Ovary (tissue), 7 donors: ENCODE measurements at regions not wholly inside any gene's neighbourhood (a gene's known extent, or its start where the extent isn't known, plus 50 kb on each side); places are given as distances from the start of the nearest gene placed in this dataset.

Source experiments
- DNase-seq, 5 donors: peaks; one replicate each; pipeline ENCODE4 v3.0.0-alpha.2; 2019 to 2020
- H3K27ac ChIP-seq, 2 donors: fragments of 200-600 bp; one replicate each; pipeline versions ENCODE4 v1.5.1 to v1.8.0; 2019 to 2022
- H3K27me3 ChIP-seq: fragments of 200-600 bp; one replicate; pipeline ENCODE4 v1.8.0; 2022
- H3K36me3 ChIP-seq: fragments of 200-600 bp; sonication (generic); one replicate; pipeline ENCODE4 v1.5.1; 2019
- H3K4me1 ChIP-seq: one replicate; pipeline ENCODE4 v1.8.1; 2013; ENCODE audit warnings: mild to moderate bottlenecking, moderate library complexity; ENCODE audit not compliant: insufficient read depth
- H3K4me3 ChIP-seq: fragments of 200-600 bp; sonication (generic); one replicate; pipeline ENCODE4 v1.5.1; 2017
- H3K9me3 ChIP-seq, 2 donors: fragments of 200-600 bp in 1 of 2; sonication (generic) in 1 of 2; one replicate each; pipeline versions ENCODE4 v1.5.1 to v1.8.1; 2013 to 2019; ENCODE audit warnings: mild to moderate bottlenecking in 1 of 2, moderate library complexity in 1 of 2
- CTCF ChIP-seq, 3 donors: fragments of 450-650 bp in 2 of 3; fragments of 200-600 bp in 1 of 3; IDR thresholded peaks; one replicate each; pipeline versions ENCODE4 v1.5.1 to v1.8.0; 2016 to 2022; ENCODE audit warnings: antibody characterized with exemption in 3 of 3, mild to moderate bottlenecking in 1 of 3
- EP300 ChIP-seq: sonication (generic); formaldehyde crosslinking; IDR thresholded peaks from one replicate; pipeline ENCODE4 v1.6.1; 2017; ENCODE audit warnings: antibody characterized with exemption
- POLR2A ChIP-seq: fragments of 450-650 bp; IDR thresholded peaks from one replicate; pipeline ENCODE4 v1.6.1; 2017; ENCODE audit warnings: antibody characterized with exemption, mild to moderate bottlenecking, moderate library complexity
- WGBS, 3 donors: extraction: QIAGEN DNeasy Blood & Tissue Kit in 1 of 3; methylation state at CpG; one replicate each; pipeline versions ENCODE4 v1.1.5 to v1.1.7; 2013 to 2017; 5-methylcytosine and 5-hydroxymethylcytosine counted together
- intact Hi-C, 4 donors: fragments of 100-400 bp; cut with DNase I; formaldehyde crosslinking; loops; one replicate each; pipeline versions ENCODE4 v1.11.0 to v1.15.1; 2022 to 2023
- donor health status: DM: no; HTN: no; CAD: no; lungs with moderate emphysema.
- donor health status: DM: no; HTN: no; CAD: no.
- donor health status: Bipolar disorder and iron deficiency.
- donor health status: DM: no; HTN: no; CAD: no.
- donor health status: DM: yes; HTN: yes; CAD: no.

GRCh38 chr15:31523027-31523654 lies 196.5 kb downstream of the KLF13 start:
- Histone ChIP-seq H3K36me3 (no peaks in the 10 kb centered on the region), H3K4me3 (no peak overlapping the region), H3K27me3 (no peaks in the 10 kb centered on the region), H3K27ac (no peak overlapping the region), H3K4me1 (no peaks in the 10 kb centered on the region), H3K9me3 (no peaks in the 10 kb centered on the region)
- 87 to 93% (median 88%) methylated on average over 10 of the region's 10 CpGs for WGBS, 3 donors
- no peak for DNase-seq
- intact Hi-C loops: no loop called here
- TF ChIP-seq POLR2A: no peak
- no peak for TF ChIP-seq CTCF (IDR thresholded peaks at IDR 0.05)
- TF ChIP-seq EP300: no peak

GRCh38 chr15:31523655-31524049 lies 197.0 kb downstream of the KLF13 start:
- TF ChIP-seq EP300: no peak
- TF ChIP-seq POLR2A: no peak
- TF ChIP-seq CTCF (IDR thresholded peaks at IDR 0.05): no peak
- no peak overlapping the region for H3K27ac ChIP-seq
- H3K36me3 ChIP-seq: no peaks in the 10 kb centered on the region
- WGBS, 3 donors: 92 to 96% (median 94%) methylated on average over 5 of the region's 5 CpGs
- no peaks in the 10 kb centered on the region for H3K9me3 ChIP-seq
- intact Hi-C loops: no loop called here
- DNase-seq: no peak
- H3K4me3 ChIP-seq: no peak overlapping the region
- H3K4me1 ChIP-seq: no peaks in the 10 kb centered on the region
- H3K27me3 ChIP-seq: no peaks in the 10 kb centered on the region

- Histone ChIP-seq H3K4me3 (no peak overlapping the region), H3K36me3 (no peaks in the 10 kb centered on the region), H3K27me3 (no peaks in the 10 kb centered on the region), H3K4me1 (no peaks in the 10 kb centered on the region), H3K9me3 (no peaks in the 10 kb centered on the region), H3K27ac (no peak overlapping the region)
- intact Hi-C loops: no loop called here
- TF ChIP-seq POLR2A (no peak), CTCF (IDR thresholded peaks at IDR 0.05) (no peak), EP300 (no peak)
- 86 to 94% (median 94%) methylated on average over 8 of the region's 8 CpGs for WGBS, 3 donors
- no peak for DNase-seq
Measured at GRCh38 chr15:31525185-31525695, 198.6 kb downstream of the KLF13 start.

- intact Hi-C loops: no loop called here
- DNase-seq: no peak
- WGBS, 3 donors: 90 to 97% (median 92%) methylated on average over 17 to 18 of the region's 18 CpGs
- TF ChIP-seq EP300 (no peak), POLR2A (no peak), CTCF (IDR thresholded peaks at IDR 0.05) (no peak)
- no peaks in the 10 kb centered on the region for H3K4me1 ChIP-seq
- H3K9me3 ChIP-seq: no peaks in the 10 kb centered on the region
- no peak overlapping the region for H3K4me3 ChIP-seq
- H3K27me3 ChIP-seq: no peaks in the 10 kb centered on the region
- H3K36me3 ChIP-seq: no peaks in the 10 kb centered on the region
- no peak overlapping the region for H3K27ac ChIP-seq
Measured at GRCh38 chr15:31525988-31526665, 199.5 kb downstream of the KLF13 start.
